BLaER1 treated with 17β-estradiol and CSF1 and Interleukin-3, amounts not matched to agents 10 nM and 100 nM (cell line): ENCODE measurements at regions not wholly inside any gene's neighbourhood (a gene's known extent, or its start where the extent isn't known, plus 50 kb on each side); places are given as distances from the start of the nearest gene placed in this dataset.
A peak's percentile ranks its signal among the peaks of the same experiment; 100 is the strongest.
"Not testable (repeated sequence)": the region's sequence is repeated elsewhere in the genome, so short reads cannot be mapped to it uniquely, and the experiment has no call there.

Experiments used
- H3K27ac ChIP-seq, 11 experiments: shearing (Covaris generic); formaldehyde crosslinking; 2 replicates each; pipeline ENCODE4 v1.8.1; 2022
- H3K27me3 ChIP-seq, 11 experiments: shearing (Covaris generic); formaldehyde crosslinking; 2 replicates each; pipeline ENCODE4 v1.8.1; 2022
- H3K36me3 ChIP-seq, 11 experiments: shearing (Covaris generic); formaldehyde crosslinking; 2 replicates each; pipeline ENCODE4 v1.8.1; 2022
- H3K4me1 ChIP-seq, 10 experiments: shearing (Covaris generic); formaldehyde crosslinking; 2 replicates each; pipeline ENCODE4 v1.8.1; 2022
- H3K4me2 ChIP-seq, 11 experiments: shearing (Covaris generic); formaldehyde crosslinking; 2 replicates each; pipeline ENCODE4 v1.8.1; 2022
- H3K4me3 ChIP-seq, 10 experiments: shearing (Covaris generic); formaldehyde crosslinking; 2 replicates each; pipeline ENCODE4 v1.8.1; 2022
- H3K9ac ChIP-seq, 11 experiments: shearing (Covaris generic); formaldehyde crosslinking; 2 replicates each; pipeline ENCODE4 v1.8.1; 2022
- H3K9me3 ChIP-seq, 11 experiments: shearing (Covaris generic); formaldehyde crosslinking; replicated peaks in 1 of 11; 2 replicates each; pipeline ENCODE4 v1.8.1; 2022
- H4K20me1 ChIP-seq, 11 experiments: shearing (Covaris generic); formaldehyde crosslinking; 2 replicates each; pipeline ENCODE4 v1.8.1; 2022
- Cebpa-rat ChIP-seq, 11 experiments: shearing (Covaris generic); IDR thresholded peaks; 2 replicates each; pipeline ENCODE4 v1.8.1; 2022

- peaks cover 0 to 34% (median 19%) of the 10 kb centered on the region in 11 experiments; a peak in 16 of 22 replicates for H3K9me3 ChIP-seq
- no peak overlapping the region for H3K4me3 ChIP-seq
- no peak for TF ChIP-seq Cebpa-rat (IDR thresholded peaks at IDR 0.05)
- no peak overlapping the region for H3K27ac ChIP-seq
- no peaks in the 10 kb centered on the region for H4K20me1 ChIP-seq
- no peak overlapping the region for H3K4me2 ChIP-seq
- H3K9ac ChIP-seq = no peak overlapping the region
- peaks cover 39 to 48% (median 45%) of the 10 kb centered on the region in 10 experiments for H3K4me1 ChIP-seq
- H3K27me3 ChIP-seq = no peaks in the 10 kb centered on the region
- peaks cover 0 to 16% (median 0%) of the 10 kb centered on the region in 11 experiments; a peak in 3 of 22 replicates for H3K36me3 ChIP-seq
Measured at GRCh38 chr21:35566874-35567273, 493.5 kb downstream of the SETD4 start.

- Histone ChIP-seq H3K27ac (peak overlapping the region; percentile 72 to 93 (median 84); a peak in 21 of 22 replicates), H3K9me3 (peaks cover 0 to 34% (median 19%) of the 10 kb centered on the region in 11 experiments; a peak in 16 of 22 replicates), H4K20me1 (no peaks in the 10 kb centered on the region), H3K9ac (peak overlapping the region in 9 of 11 experiments; percentile 12 to 84 (median 73); a peak in 11 of 22 replicates), H3K27me3 (no peaks in the 10 kb centered on the region), H3K4me3 (peak overlapping the region in 3 of 10 experiments; percentile 39 to 54 (median 46); a peak in 5 of 20 replicates), H3K4me1 (peaks cover 39 to 64% (median 47%) of the 10 kb centered on the region in 10 experiments), H3K36me3 (peaks cover 0 to 16% (median 0%) of the 10 kb centered on the region in 11 experiments; a peak in 3 of 22 replicates), H3K4me2 (peak overlapping the region; percentile 71 to 88 (median 80))
- TF ChIP-seq Cebpa-rat (IDR thresholded peaks at IDR 0.05) = no peak
Measured at GRCh38 chr21:35565204-35565611, 495.1 kb downstream of the SETD4 start.

DNA sequence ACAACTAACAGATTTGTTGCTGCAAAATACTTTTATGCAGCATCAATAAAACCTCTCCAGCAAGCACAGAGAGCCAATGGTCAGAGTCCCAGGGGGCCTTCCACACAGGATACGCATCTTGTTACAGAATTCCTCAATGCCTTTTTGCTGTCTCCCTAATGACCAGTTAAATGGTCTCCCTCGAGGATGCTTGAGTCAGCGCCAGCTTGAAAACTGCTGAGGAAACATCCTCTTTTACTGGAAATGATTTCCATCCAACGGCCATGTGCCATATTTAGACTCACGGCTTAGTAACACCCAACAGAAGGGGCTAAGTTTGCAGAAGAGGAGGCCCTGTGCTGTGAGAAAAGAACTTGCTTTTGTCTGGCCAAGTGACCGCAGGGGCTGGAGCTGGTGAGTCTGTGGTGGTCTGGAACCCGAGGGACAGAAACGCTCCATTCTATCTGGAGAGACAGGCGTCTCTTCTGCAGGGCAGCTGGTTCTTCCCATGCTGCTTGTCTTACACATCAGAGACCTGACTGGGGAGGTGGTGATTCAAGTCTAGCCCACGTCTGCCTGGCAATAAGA is 496.4 kb downstream of the SETD4 start:
- Histone ChIP-seq H3K36me3 (peaks cover 0 to 14% (median 0%) of the 10 kb centered on the region in 11 experiments; a peak in 3 of 22 replicates), H3K4me3 (peak overlapping the region in 8 of 10 experiments; percentile 1 to 59 (median 36); a peak in 13 of 20 replicates), H3K9ac (peak overlapping the region; percentile 45 to 84 (median 69)), H3K27ac (peak overlapping the region; percentile 72 to 93 (median 84)), H3K9me3 (peaks cover 0 to 30% (median 19%) of the 10 kb centered on the region in 11 experiments; a peak in 16 of 22 replicates), H3K27me3 (no peaks in the 10 kb centered on the region), H4K20me1 (no peaks in the 10 kb centered on the region), H3K4me2 (peak overlapping the region; percentile 71 to 88 (median 80)), H3K4me1 (peaks cover 39 to 77% (median 57%) of the 10 kb centered on the region in 10 experiments)
- peak in 5 of 11 experiments; percentile 22 to 67 (median 50); a peak in 6 of 22 replicates for TF ChIP-seq Cebpa-rat (IDR thresholded peaks at IDR 0.05)

DNA sequence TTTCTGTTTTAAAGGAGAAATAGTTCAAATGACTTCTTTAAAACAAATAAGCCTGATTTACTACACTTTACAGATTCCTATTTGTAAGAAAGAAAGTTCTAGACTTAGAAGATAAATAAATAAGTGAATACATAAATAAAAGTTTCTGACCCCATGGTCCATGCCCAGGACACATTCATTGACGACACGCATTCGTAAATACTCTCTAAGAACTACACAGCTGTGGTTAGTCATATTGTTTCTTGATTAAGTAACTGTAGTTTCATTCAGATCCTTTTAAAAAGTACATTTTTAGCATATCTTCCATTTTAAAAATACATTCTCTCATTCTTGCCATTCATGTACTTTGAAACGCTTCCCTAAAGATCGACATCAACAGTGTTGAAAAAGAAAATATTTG is 497.4 kb downstream of the SETD4 start:
- H3K9me3 ChIP-seq = peaks cover 0 to 19% (median 9%) of the 10 kb centered on the region in 11 experiments; a peak in 14 of 22 replicates
- H3K4me2 ChIP-seq = peak overlapping the region; percentile 71 to 88 (median 80)
- H3K9ac ChIP-seq = peak overlapping the region in 5 of 11 experiments; percentile 73 to 84 (median 82); a peak in 6 of 22 replicates
- no peaks in the 10 kb centered on the region for H3K27me3 ChIP-seq
- H3K4me3 ChIP-seq = no peak overlapping the region
- peak overlapping the region; percentile 72 to 93 (median 84); a peak in 20 of 22 replicates for H3K27ac ChIP-seq
- peaks cover 39 to 88% (median 57%) of the 10 kb centered on the region in 10 experiments for H3K4me1 ChIP-seq
- peaks cover 0 to 10% (median 0%) of the 10 kb centered on the region in 11 experiments; a peak in 2 of 22 replicates for H3K36me3 ChIP-seq
- no peaks in the 10 kb centered on the region for H4K20me1 ChIP-seq
- TF ChIP-seq Cebpa-rat (IDR thresholded peaks at IDR 0.05) = no peak

DNA sequence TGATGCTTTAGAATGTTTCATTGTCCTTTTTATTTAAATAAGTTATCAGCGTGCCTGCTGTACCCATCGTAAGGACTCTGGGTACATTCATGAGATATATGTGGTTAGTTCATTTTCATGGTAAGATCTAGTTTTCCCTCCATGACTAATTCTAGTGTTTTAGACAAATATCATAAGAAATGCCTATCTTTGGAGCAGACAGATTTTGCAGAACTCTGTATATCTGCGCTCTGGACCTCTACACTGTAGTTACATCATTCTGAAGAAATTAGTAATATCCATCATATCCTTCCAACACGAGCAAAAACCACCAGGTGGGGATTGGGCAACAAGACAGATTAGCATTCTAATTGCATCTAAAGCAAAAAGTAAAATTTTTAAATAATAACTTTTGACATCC is 499.2 kb downstream of the SETD4 start:
- peaks cover 0 to 3% (median 0%) of the 10 kb centered on the region in 11 experiments; a peak in 3 of 22 replicates for H3K9me3 ChIP-seq
- no peaks in the 10 kb centered on the region for H3K27me3 ChIP-seq
- no peak for TF ChIP-seq Cebpa-rat (IDR thresholded peaks at IDR 0.05)
- H3K4me2 ChIP-seq = peak overlapping the region in 4 of 11 experiments; percentile 23 to 88 (median 52); a peak in 5 of 22 replicates
- H3K27ac ChIP-seq = peak overlapping the region in 3 of 11 experiments; percentile 30 to 93 (median 93); a peak in 3 of 22 replicates
- H3K4me3 ChIP-seq = no peak overlapping the region
- H3K4me1 ChIP-seq = peaks cover 39 to 80% (median 54%) of the 10 kb centered on the region in 10 experiments
- no peaks in the 10 kb centered on the region for H4K20me1 ChIP-seq
- no peaks in the 10 kb centered on the region for H3K36me3 ChIP-seq
- no peak overlapping the region for H3K9ac ChIP-seq

DNA sequence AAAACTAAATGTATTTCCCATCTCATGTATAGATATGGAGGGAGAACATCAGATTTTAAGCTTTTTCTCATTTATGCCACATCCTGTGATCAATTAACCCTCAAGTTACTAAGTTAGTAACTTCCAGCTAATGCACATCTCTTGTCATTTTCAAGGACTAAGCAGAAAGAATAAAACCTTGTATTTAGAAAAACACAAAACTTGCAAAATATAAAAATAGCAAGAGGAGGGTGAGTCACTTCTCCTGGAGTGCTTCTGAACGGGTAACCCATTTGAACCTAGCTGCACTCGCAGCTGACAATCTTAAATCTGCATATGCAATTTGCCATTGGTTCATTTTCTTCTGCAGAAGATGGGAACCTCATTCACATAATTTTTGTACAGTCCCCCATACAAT is 500.5 kb downstream of the SETD4 start:
- Histone ChIP-seq H3K27me3 (no peaks in the 10 kb centered on the region), H3K4me2 (peak overlapping the region in 7 of 11 experiments; percentile 20 to 88 (median 55); a peak in 13 of 22 replicates), H4K20me1 (no peaks in the 10 kb centered on the region), H3K4me1 (peaks cover 27 to 68% (median 42%) of the 10 kb centered on the region in 10 experiments), H3K9ac (peak overlapping the region in 1 of 11 experiments; percentile 47; a peak in 1 of 22 replicates), H3K9me3 (no peaks in the 10 kb centered on the region; a peak in 2 of 22 replicates), H3K4me3 (0 out of 20 replicates have a peak overlapping the region, but pooled peaks of 1 of the 10 experiments have one; percentile 19), H3K36me3 (no peaks in the 10 kb centered on the region), H3K27ac (peak overlapping the region in 4 of 11 experiments; percentile 7 to 65 (median 60); a peak in 6 of 22 replicates)
- no peak for TF ChIP-seq Cebpa-rat (IDR thresholded peaks at IDR 0.05)

GRCh38 chr21:35559128-35559828 is 501.0 kb downstream of the SETD4 start:
- no peak for TF ChIP-seq Cebpa-rat (IDR thresholded peaks at IDR 0.05)
- peak overlapping the region in 1 of 11 experiments; percentile 47; a peak in 2 of 22 replicates for H3K9ac ChIP-seq
- H3K9me3 ChIP-seq = no peaks in the 10 kb centered on the region; a peak in 3 of 22 replicates
- H3K4me3 ChIP-seq = no peak overlapping the region
- no peaks in the 10 kb centered on the region for H3K27me3 ChIP-seq
- H3K27ac ChIP-seq = peak overlapping the region in 4 of 11 experiments; percentile 7 to 65 (median 60); a peak in 6 of 22 replicates
- H3K4me2 ChIP-seq = peak overlapping the region in 5 of 11 experiments; percentile 20 to 88 (median 82); a peak in 9 of 22 replicates
- no peaks in the 10 kb centered on the region for H3K36me3 ChIP-seq
- no peaks in the 10 kb centered on the region for H4K20me1 ChIP-seq
- peaks cover 21 to 62% (median 36%) of the 10 kb centered on the region in 10 experiments for H3K4me1 ChIP-seq

DNA sequence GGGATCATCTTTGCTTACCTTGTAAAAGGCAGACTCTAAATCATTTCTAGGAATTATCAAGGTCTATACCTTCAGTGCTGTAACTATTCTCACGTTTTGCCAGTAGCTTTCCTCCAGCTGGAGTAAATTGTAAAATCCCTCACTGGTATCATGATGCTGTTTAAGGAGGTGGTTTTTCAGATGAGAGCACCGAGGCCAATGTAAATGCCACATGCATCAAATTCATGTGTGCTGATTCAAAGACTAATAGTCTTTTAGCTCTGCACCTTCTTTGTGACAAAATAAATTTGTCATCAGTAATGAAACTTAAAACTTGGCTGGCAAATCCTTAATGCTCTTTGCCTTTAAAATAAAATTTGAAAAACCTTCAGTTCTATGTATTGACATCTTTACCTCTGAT is 503.8 kb downstream of the SETD4 start:
- peaks cover 0 to 44% (median 15%) of the 10 kb centered on the region in 10 experiments; a peak in 12 of 20 replicates for H3K4me1 ChIP-seq
- H3K27me3 ChIP-seq = no peaks in the 10 kb centered on the region
- H3K4me3 ChIP-seq = no peak overlapping the region
- no peak overlapping the region for H3K27ac ChIP-seq
- no peaks in the 10 kb centered on the region for H3K36me3 ChIP-seq
- no peak for TF ChIP-seq Cebpa-rat (IDR thresholded peaks at IDR 0.05)
- H3K9me3 ChIP-seq = no peaks in the 10 kb centered on the region; a peak in 2 of 22 replicates
- H3K9ac ChIP-seq = no peak overlapping the region
- no peak overlapping the region for H3K4me2 ChIP-seq
- H4K20me1 ChIP-seq = no peaks in the 10 kb centered on the region

DNA sequence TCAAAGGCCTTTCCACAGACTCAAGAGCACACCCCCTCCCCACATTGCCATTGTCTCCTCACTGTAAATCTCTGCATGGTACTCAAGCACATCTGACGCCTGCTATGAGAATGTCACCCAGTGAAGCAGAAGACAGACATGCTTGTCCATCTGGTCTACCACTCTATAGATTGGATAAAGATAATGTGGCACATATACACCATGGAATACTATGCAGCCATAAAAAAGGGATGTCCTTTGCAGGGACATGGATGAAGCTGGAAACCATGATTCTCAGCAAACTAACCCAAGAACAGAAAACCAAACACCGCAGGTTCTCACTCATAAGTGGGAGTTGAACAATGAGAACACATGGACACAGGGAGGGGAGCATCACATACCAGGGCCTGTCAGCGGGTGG is 503.4 kb upstream of the RUNX1 start:
- H3K9me3 ChIP-seq, H4K20me1 ChIP-seq, H3K27me3 ChIP-seq, H3K4me2 ChIP-seq, H3K27ac ChIP-seq, H3K36me3 ChIP-seq, H3K4me1 ChIP-seq, H3K9ac ChIP-seq, H3K4me3 ChIP-seq: not testable (repeated sequence)
